Activated CD4-positive, CD25-positive, alpha-beta regulatory T cell (primary cell): ENCODE measurements at regions not wholly inside any gene's neighbourhood (a gene's known extent, or its start where the extent isn't known, plus 50 kb on each side); places are given as distances from the start of the nearest gene placed in this dataset.
"Not testable (repeated sequence)": the region's sequence is repeated elsewhere in the genome, so short reads cannot be mapped to it uniquely, and the experiment has no call there.

ENCODE experiments used
- DNase-seq, 4 experiments: peaks; one replicate each; lab custom pipeline; 2025; lab: John Stamatoyannopoulos, UW

DNA sequence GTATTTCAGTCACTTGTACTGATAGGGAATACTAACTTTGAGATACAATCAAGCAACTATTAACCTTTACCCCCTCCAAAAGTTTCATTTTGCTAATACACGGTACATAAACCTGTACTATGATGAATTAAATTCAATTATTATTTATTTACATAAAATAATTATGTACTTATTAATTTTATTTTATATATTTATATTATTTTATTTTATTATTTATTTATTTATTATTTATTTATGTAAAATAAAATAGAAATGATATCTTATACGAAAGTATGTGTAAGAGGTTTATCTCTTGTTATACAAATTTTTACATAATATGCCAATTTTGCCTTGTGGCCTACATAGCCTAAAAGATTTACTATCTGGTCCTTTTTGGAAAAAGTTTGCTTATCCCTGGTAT, 564.3 kb downstream of the SLITRK5 start:
- DNase-seq: no peak

DNA sequence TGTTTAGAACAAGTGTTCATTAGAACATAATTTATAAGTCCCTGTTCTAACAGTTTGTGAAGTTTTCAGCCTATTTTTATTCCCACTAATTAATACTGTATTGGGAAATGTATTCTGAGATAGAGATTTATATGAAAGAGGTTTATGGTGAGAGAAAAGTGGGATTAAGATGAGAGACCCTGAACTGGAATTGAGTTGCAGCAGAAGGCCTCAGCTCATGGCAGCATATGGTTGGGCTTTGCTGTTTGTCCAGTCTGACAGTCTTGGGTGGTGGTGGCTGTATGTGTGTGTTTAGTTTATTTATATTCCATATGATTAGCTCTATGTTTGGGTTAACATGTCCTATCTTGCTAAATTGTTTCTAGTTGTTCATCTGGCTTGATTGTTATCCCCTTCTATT, 575.1 kb downstream of the SLITRK5 start:
- DNase-seq: no peak

DNA sequence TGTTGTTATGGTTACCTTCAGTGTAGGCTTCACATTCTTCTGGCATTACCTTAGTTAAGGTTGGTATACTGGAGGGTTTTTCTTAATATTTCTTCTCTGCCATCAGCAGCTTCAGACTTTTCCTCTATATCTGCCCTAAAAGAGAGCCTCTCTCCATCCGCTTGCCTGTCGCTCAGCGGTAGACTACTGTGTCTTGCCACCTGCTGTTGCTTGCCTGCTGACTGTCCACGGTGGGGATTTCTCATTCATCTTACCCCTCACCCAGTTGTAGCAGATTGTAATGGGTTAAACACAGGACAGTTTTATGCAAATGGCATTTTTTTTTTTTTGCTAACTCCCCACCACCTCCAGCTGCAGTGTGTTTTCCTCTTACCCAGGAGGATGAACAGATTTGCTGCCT, 577.2 kb downstream of the SLITRK5 start:
- no peak for DNase-seq

DNA sequence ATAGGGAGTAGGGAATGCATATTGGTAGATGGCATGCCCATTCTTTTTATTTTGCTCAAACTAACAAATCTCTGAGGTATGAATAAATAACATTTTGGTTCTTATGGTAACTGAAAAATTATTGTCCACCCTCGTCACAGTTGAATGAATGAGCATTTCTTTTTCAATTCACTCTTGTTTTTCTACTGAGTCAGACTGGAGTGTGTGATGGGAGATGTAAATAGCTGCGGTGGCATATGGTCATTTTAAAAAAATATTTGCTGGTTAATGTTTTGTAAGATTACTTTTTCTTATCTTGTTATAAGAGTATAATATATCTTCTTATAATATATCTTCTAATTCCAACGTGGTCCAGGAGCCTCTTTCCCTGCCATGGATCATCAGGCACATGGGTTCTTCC, 586.5 kb downstream of the SLITRK5 start:
- no peak for DNase-seq

DNA sequence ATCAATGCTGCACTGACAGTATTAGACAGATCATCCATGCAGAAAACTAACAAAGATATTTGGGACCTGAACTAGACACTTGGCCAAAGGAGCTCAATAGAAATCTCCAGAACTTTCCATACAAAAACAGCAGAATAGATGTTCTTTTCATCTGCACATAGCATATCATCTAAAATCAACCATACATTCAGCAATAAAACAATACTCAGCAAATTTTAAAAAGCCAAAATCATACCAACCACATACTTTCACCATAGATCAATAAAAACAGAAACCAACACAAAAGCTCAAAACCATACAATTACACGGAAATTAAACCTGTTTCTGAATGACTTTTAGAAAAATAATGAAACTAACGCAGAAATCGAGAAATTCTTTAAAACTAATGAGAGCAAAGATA, 592.6 kb downstream of the SLITRK5 start:
- no peak for DNase-seq

DNA sequence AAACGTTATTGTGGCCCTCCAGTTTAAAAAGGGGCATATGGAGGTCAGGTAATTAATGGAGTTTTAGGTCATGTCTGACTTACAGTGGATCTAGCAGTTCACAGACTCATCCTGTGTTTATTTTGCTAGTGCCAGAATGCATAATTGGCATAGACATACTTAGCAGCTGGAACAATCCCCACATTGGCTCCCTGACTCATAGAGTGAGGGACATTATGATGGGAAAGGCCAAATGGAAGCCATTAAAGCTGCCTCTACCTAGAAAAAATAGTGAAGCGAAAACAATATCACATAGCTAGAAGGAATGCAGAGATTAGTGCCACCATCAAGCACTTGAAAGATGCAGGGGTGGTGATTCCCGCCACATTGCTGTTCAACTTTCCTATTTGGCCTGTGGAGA, 610.7 kb downstream of the SLITRK5 start:
- DNase-seq: no peak

DNA sequence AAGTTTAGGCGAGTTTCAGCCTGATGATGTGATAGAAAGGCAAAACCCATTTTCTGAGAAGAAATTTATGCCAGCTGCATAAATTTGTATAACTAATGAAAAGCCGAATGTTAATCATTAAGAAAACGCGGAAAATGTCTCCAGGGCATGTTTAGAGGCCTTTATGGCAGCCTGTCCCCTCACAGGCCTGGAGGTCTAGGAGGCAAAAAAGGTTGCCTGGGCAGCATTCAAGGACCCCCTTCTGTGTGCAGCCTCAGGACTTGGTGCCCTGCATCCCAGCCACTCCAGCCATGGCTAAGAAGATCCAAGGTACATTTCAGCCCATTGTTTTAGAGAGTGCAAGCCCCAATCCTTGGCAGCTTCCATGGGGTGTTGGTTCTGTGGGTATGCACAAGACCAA, 614.2 kb downstream of the SLITRK5 start:
- no peak for DNase-seq

DNA sequence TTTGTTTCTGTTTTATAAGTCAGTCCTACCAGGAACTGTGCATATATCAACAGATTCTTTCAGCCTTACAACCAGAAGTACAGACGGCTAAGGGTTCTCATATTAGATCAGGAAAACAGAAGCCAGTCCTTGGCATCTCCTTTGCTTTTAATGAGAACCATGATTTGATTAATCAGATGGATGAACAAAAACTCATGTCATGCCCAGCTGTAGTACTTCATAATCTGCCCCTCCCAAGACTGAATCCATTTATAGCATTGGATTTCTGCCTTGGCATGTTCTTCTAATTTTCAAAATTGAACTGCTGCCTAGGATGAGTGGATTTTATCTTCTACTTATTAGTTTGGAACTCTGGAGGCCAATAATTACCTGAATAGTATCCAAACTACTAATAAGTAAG, 617.2 kb downstream of the SLITRK5 start:
- DNase-seq: no peak

DNA sequence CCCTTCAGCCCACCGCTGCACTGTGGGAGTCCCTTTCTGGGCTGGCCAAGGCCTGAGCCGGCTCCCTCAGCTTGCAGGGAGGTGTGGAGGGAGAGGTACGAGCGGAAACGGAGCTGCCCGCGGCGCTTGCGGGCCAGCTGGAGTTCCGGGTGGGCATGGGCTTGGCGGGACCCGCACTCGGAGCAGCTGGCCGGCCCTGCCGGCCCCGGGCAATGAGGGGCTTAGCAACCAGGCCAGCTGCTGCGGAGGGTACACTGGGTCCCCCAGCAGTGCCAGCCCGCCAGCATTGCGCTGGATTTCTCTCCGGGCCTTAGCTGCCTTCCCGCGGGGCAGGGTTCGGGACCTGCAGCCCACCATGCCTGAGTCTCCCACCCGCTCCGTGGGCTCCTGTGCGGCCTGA, 620.6 kb downstream of the SLITRK5 start:
- not testable (repeated sequence) for DNase-seq

DNA sequence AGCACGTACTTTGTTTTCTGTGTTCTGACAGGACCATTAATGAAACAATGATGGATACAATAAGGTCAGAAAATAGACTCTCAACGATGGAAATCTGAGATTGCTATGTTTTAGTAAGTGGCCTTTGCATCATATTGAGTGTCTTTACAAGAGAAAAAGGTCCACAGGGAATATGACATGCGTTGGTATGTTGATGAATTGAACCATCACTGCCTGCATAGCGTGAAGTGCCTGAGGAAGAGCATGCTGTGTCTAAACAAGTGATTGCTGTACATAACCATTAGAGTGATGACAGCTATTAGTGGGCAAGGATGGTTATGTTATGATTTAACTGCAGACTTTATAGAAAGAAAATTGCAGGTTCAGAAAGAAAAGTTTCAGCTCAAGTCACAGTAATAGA, 623.2 kb downstream of the SLITRK5 start:
- no peak for DNase-seq

DNA sequence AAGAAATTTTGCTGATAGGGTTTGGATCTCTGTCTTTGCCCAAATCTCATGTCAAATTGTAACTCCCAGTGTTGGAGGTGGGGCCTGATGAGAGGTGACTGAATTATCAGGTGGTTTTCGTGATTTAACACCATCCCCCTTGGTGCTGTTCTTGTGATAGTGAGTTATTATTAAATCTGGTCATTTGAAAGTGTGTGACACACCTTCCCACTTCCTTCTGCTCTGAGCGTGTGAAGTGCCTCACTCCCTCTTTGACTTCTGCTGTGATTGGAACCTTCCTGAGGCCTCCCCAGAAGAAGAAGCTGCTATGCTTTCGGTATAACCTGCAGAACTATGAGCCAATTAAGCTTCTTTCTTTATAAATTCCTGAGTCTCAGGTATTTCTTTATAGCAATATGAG, 632.0 kb downstream of the SLITRK5 start:
- no peak for DNase-seq

DNA sequence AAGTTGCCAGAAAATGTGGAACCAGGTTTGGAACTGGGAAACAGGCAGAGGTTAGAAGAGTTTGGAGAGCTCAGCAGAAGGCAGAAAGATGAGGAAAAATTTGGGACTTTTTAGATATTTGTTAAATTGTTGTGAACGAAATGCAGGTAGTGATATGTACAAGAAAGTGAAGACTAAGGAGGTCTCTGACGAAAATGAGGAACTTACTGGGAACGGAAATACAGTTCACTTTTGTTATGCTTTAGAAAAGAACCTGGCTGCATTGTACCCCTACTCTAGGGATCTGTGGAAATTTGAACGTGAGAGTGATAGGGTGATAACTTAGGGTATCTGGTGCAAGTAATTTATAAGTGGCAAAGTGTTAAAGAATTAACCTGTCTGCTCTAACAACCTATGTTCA, 632.4 kb downstream of the SLITRK5 start:
- no peak for DNase-seq

DNA sequence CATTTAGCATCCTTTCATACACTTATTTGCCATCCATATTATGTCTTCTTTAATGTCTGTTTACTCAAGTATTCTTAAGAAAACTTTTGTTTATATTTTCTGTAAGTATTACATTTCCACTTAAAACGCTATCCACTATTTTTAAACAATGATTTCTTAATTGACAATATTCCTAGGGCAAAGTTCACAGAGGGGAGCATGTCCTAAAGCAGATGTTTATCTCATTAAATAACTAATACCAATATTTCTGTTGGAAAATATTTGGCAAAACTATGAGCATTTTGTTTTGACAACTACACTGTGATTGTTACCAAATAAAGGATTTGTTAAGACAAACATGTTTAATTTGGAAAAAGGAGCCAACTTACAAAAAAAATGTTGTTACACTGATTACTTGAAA, 643.3 kb downstream of the SLITRK5 start:
- DNase-seq: no peak

DNA sequence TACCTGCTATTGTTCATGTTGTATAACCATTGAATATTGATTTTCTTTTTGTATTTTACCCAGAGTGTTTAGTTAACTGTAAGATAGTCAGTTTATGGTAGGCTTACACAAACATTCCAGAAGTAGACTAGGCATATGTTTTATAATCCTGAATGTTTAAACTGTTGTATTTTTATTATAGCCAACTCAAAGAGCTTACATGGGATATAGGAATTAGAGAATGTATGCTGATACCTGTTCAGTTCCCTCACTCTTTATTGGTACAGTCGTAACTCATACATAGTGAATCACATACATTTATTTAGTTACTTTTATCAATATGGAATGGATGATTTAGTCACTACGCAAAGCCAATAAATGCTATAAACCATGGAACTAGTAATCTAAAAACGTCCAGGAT, 657.9 kb downstream of the SLITRK5 start:
- DNase-seq: no peak

DNA sequence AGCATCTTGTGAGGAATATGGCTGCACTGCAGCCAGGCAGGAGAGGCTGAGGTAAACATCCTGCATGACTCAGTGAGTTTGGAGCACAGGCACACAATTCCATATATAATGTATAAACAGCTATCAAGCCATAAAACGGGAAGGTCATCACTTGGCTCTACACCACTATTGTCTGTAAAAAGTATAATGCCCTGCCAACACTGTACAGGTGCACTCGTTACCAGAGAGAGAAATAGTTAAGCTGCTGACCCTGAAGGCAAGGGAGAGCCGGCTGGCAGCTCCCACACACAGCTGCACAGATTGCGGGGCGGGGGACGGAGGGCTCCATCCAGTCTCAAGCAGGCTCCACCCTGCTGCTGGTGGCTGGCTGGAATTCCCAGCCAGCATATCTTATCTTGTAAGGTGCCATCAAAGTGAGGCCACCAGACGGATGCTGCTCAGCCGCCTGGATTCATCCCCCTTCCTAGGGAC, 668.1 kb downstream of the SLITRK5 start:
- no peak for DNase-seq

DNA sequence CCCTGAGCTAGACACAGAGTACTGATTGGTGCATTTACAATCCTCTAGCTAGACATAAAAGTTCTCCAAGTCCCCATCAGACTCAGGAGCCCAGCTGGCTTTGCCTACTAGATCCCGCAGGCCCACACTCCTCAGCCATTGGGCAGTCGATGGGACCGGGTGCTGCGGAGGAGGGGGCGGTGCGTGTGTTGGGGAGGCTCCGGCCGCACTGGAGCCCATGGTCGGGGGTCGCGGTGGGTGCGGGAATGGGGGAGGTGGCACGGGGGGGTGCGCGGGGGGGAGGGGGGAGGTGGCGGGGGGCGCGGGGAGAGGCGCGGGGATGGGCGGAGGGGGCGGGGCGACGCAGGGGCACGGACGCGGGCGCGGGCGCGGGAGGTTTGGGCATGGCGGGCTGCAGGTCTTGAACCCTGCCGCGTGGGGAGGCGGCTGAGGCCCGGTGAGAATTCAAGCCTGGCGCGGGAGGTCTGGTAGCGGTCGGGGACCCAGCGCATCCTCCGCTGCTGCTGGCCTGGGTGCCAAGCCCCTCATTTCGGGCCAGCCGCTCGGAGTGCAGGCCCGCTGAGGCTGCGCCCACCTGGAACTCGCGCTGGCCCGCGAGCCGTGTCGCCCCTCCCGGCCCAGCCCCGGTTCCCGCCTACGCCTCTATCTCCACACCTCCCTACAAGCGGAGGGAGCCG, 674.1 kb downstream of the SLITRK5 start:
- DNase-seq: no peak

DNA sequence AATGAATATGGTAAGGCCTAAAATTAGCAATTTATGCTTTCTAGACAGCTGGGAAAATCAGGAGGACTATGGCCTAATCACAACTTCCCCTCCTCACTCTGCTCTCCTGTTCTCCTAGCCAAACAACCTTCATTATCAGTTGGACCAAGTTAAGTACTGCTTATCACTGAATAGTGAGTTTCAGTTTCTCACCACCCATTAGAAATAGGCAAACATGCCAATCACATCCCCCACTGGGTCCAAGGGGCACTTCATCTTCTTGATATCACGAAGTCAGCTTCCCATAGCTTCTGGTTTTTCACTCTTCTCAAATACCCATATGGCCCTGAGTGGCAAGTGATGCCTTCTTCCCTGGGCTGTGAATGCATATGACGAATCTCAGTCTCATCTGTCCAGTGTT, 689.6 kb downstream of the SLITRK5 start:
- DNase-seq: no peak

DNA sequence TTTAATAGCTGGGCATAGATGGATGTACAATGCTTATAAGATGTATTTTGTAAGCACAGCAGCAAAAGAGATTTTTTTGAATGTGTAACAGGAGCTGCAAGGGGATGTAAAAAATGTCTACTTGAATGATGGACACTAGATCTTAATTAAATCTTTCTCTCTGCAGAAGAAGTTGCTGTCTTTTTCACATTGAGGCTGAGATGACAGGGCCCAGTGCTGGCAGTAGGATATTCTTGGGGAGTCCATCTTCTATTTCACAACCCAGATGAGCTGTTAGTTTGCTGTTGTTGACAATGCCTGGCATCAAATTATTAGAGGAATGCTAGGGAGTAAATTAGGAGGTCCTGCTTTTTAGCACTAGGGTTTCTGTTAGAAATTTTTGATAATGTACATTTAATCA, 698.7 kb downstream of the SLITRK5 start:
- DNase-seq: no peak

DNA sequence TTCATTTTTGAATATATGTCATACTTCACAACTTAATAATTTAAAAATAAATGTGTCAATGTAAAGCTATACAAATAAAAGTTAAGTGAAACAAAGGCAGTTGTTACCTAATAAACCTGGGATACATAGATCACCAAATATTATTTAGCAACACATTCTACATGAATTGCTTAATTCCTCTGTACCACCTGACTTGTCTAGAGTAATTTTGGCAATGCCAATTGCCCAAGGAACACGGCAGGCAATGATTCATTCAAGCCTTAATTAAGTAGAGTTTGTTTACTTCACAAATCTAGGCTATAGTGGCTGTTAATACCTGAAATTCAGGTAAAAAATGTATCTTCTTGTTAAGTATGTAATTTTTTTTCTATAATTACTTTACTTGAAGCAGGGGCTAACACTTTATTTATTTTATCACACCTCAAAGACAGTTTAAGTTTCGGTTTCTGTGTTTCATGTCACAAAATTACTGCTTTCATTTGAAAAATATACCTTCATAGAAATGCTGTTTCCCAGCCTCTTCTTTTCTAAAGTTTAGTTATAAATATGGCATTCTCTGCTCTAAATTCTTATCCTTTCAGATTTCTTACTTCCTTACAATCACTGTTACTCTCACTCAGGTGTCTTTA, 705.7 kb downstream of the SLITRK5 start:
- no peak for DNase-seq

DNA sequence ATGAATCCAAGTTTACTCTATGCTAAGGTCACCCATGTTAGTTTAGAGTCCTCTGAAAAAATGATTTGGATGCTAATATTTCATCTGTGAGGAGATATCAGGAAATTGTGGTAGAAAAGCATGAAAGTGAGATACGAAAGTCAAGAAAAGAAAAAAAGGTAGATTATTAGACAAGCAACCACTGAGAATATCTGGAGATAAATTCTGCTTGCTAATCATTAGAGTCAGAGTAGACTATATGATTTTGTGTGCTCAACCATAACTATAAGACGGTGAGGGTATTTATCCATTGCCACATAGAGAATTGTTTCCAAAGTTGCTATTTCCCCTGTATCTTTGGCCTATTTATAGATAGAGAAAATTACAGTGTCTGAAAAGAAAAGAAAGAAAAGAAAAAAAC, 706.7 kb downstream of the SLITRK5 start:
- no peak for DNase-seq

DNA sequence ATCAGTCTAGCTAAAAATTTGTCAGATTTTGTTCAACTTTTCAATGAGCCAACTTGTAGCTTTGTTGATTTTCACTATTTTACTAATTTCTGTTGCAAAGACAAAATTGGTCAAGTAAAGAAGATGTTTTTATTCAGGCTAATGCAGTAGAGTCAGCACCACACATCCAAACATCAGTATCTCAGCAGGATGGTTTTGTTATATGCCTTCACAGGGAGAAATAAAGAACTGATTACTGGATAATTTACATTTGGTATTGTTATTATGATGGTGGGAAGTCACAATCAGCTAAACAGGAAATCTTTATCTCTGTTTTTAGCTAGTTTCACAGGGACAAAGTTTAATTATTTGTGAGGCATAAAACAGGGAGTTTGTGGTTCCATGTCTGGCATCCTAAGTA, 713.4 kb downstream of the SLITRK5 start:
- no peak for DNase-seq

DNA sequence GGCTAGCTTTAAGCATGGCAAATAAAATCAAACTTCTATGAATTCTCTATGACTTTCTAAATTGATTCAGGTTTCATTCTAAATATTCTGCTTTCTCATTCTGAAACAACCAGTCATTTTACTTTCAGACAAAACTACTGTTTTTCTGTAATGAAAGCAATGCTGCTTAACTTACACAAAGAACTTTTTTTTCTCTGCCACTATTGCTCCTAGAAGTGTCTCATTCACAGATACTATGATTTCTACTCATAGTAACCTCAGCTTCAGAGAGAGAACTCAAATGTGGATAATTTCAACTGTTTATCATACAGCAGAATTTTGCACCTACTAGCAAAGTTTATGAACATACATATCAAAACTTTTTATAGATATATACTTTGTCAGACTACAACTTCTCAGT, 724.6 kb downstream of the SLITRK5 start:
- DNase-seq: no peak

DNA sequence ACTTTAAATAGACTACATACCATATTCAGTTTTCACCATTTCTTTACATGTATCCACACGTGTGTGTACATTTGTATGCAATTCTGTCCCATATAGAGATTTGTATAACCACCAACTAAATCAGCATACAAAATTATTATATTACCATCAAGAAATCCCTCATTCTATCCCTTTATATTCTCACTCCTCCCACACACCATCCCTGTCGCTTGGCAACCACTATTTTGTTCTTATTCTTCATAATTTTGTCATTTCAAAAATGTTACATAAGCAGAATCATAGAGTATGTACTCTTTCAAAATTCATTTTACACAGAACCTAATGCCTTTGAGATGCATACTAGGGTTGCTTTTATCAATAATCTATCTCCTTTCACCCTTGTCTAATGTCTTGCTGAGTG, 740.5 kb downstream of the SLITRK5 start:
- DNase-seq: no peak

DNA sequence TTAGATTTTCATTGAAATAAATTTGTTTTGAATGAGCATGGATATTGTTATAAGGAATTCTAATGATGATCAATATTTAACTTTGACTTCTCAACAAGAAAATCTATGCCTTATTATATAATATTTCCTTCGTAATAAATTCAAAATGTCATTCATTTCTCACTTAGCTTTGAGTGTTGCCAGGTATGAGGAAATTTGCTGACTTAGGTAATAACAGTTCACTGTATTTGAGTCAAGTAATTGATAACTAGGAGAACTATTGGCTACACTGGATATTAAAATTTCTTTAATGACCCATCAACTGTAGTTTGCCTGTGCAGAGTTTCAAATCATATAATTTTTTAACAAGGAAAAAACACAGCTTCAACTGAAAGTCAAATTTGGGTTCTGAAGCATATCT, 746.6 kb downstream of the SLITRK5 start:
- no peak for DNase-seq
